WTC11 (cell line): ENCODE measurements at regions not wholly inside any gene's neighbourhood (a gene's known extent, or its start where the extent isn't known, plus 50 kb on each side); places are given as distances from the start of the nearest gene placed in this dataset.
"Not testable (repeated sequence)": the region's sequence is repeated elsewhere in the genome, so short reads cannot be mapped to it uniquely, and the experiment has no call there.

Experiments
- ATAC-seq: fragments of 200-7000 bp; cut with Tn5 transposase; 2 replicates; pipeline ENCODE4 v1.10.0; 2021; ENCODE audit warnings: mild to moderate bottlenecking, moderate library complexity
- CTCF ChIA-PET: fragments of 300-600 bp; sonication (Branson Sonifier 250); formaldehyde crosslinking; loops from one replicate; lab custom pipeline; 2021; ENCODE audit warnings: antibody characterized with exemption; lab: Charles Lee
- POLR2A ChIA-PET: fragments of 350-600 bp; sonication (Branson Sonifier 250); formaldehyde crosslinking; loops from one replicate; lab custom pipeline; 2021; ENCODE audit warnings: antibody characterized with exemption; lab: Charles Lee
- DNase-seq: peaks from one replicate; pipeline ENCODE4 v3.0.0; 2021; ENCODE audit warnings: low spot score
- H3K27ac Mint-ChIP-seq: 2 replicates; pipeline ENCODE4 v1.8.0; 2021; ENCODE audit warnings: mixed read lengths
- H3K27me3 Mint-ChIP-seq: 2 replicates; pipeline ENCODE4 v1.8.0; 2021; ENCODE audit warnings: low read depth, mild to moderate bottlenecking, moderate library complexity, mixed read lengths
- H3K36me3 Mint-ChIP-seq: 2 replicates; pipeline ENCODE4 v1.8.0; 2021; ENCODE audit warnings: mixed read lengths
- H3K4me1 Mint-ChIP-seq: 2 replicates; pipeline ENCODE4 v1.8.0; 2022; ENCODE audit warnings: mixed read lengths
- H3K4me3 Mint-ChIP-seq: 2 replicates; pipeline ENCODE4 v1.8.0; 2021; ENCODE audit warnings: mild to moderate bottlenecking, moderate library complexity, mixed read lengths
- H3K9me3 Mint-ChIP-seq: 2 replicates; pipeline ENCODE4 v1.8.0; 2021; ENCODE audit warnings: mixed read lengths
- ATF6 ChIP-seq: sonication (generic); formaldehyde crosslinking; IDR thresholded peaks from 2 replicates; pipeline ENCODE4 v1.8.1; 2023; ENCODE audit warnings: mild to moderate bottlenecking, missing genetic modification reagents
- CBFB ChIP-seq: sonication (generic); formaldehyde crosslinking; IDR thresholded peaks from 2 replicates; pipeline ENCODE4 v1.8.1; 2022; ENCODE audit warnings: mild to moderate bottlenecking, low read depth, missing genetic modification reagents
- CREB1 ChIP-seq: sonication (generic); formaldehyde crosslinking; IDR thresholded peaks from 2 replicates; pipeline ENCODE4 v1.8.0; 2023; ENCODE audit warnings: mild to moderate bottlenecking, missing genetic modification reagents
- CTCF ChIP-seq: fragments of 200-600 bp; IDR thresholded peaks from 2 replicates; pipeline ENCODE4 v1.8.0; 2022; ENCODE audit warnings: antibody characterized with exemption
- ESRRA ChIP-seq: sonication (generic); formaldehyde crosslinking; IDR thresholded peaks from 2 replicates; pipeline ENCODE4 v1.8.1; 2022; ENCODE audit warnings: mild to moderate bottlenecking, missing genetic modification reagents, borderline replicate concordance
- ETV6 ChIP-seq: sonication (generic); formaldehyde crosslinking; IDR thresholded peaks from 2 replicates; pipeline ENCODE4 v1.8.1; 2022; ENCODE audit warnings: mild to moderate bottlenecking, missing genetic modification reagents
- GRHL2 ChIP-seq: fragments of 250-450 bp; sonication (Bioruptor Pico); IDR thresholded peaks from 2 replicates; pipeline ENCODE4 v1.8.0; 2022; ENCODE audit warnings: mild to moderate bottlenecking, moderate library complexity; ENCODE audit not compliant: insufficient replicate concordance, severe bottlenecking
- IRF2 ChIP-seq: sonication (generic); formaldehyde crosslinking; IDR thresholded peaks from 2 replicates; pipeline ENCODE4 v1.8.0; 2022; ENCODE audit warnings: low read depth, missing genetic modification reagents, borderline replicate concordance
- JUN ChIP-seq: sonication (generic); formaldehyde crosslinking; IDR thresholded peaks from 2 replicates; pipeline ENCODE4 v1.8.0; 2023; ENCODE audit warnings: mild to moderate bottlenecking, missing genetic modification reagents
- MXD4 ChIP-seq: fragments of 250-450 bp; sonication (Bioruptor Pico); IDR thresholded peaks from 2 replicates; pipeline ENCODE4 v1.8.0; 2021; ENCODE audit warnings: mild to moderate bottlenecking, moderate library complexity, borderline replicate concordance
- NFE2L1 ChIP-seq: sonication (generic); formaldehyde crosslinking; IDR thresholded peaks from 2 replicates; pipeline ENCODE4 v1.8.1; 2023; ENCODE audit warnings: missing genetic modification reagents
- RORB ChIP-seq: fragments of 250-450 bp; sonication (Bioruptor Pico); IDR thresholded peaks from 2 replicates; pipeline ENCODE4 v1.9.0; 2021; ENCODE audit warnings: mild to moderate bottlenecking
- SOX15 ChIP-seq: fragments of 250-450 bp; sonication (Bioruptor Pico); IDR thresholded peaks from 2 replicates; pipeline ENCODE4 v1.9.0; 2021; ENCODE audit warnings: mild to moderate bottlenecking
- SP1 ChIP-seq: sonication (generic); formaldehyde crosslinking; conservative IDR thresholded peaks from 2 replicates; pipeline ENCODE4 v1.8.1; 2022; ENCODE audit warnings: missing genetic modification reagents
- TCF7 ChIP-seq: sonication (generic); formaldehyde crosslinking; IDR thresholded peaks from 2 replicates; pipeline ENCODE4 v1.8.0; 2022; ENCODE audit warnings: mild to moderate bottlenecking, low read depth, missing genetic modification reagents, moderate library complexity
- TEAD4 ChIP-seq: sonication (generic); formaldehyde crosslinking; IDR thresholded peaks from 2 replicates; pipeline ENCODE4 v1.8.0; 2022; ENCODE audit warnings: mild to moderate bottlenecking, missing genetic modification reagents
- TP53 ChIP-seq: sonication (generic); formaldehyde crosslinking; IDR thresholded peaks from 2 replicates; pipeline ENCODE4 v1.8.1; 2023; ENCODE audit warnings: mild to moderate bottlenecking, missing genetic modification reagents
- ZBTB21 ChIP-seq: sonication (generic); formaldehyde crosslinking; IDR thresholded peaks from 2 replicates; pipeline ENCODE4 v1.8.1; 2023; ENCODE audit warnings: mild to moderate bottlenecking, missing genetic modification reagents, borderline replicate concordance
- ZNF281 ChIP-seq: sonication (generic); formaldehyde crosslinking; IDR thresholded peaks from 2 replicates; pipeline ENCODE4 v1.8.0; 2023; ENCODE audit warnings: mild to moderate bottlenecking, missing genetic modification reagents
- TF ChIP-seq, protein P1 (sequence below): sonication (generic); formaldehyde crosslinking; IDR thresholded peaks from 2 replicates; pipeline ENCODE4 v1.8.0; 2023; ENCODE audit warnings: missing genetic modification reagents
- TF ChIP-seq, protein P2 (sequence below): fragments of 250-450 bp; sonication (Bioruptor Pico); conservative IDR thresholded peaks from 2 replicates; pipeline ENCODE4 v1.9.0; 2021; ENCODE audit warnings: mild to moderate bottlenecking
- TF ChIP-seq, protein P3 (sequence below): sonication (generic); formaldehyde crosslinking; IDR thresholded peaks from 2 replicates; pipeline ENCODE4 v1.8.1; 2023; ENCODE audit warnings: mild to moderate bottlenecking, missing genetic modification reagents, moderate library complexity
- TF ChIP-seq, protein P4 (sequence below): sonication (generic); formaldehyde crosslinking; IDR thresholded peaks from 2 replicates; pipeline ENCODE4 v1.8.1; 2022; ENCODE audit warnings: mild to moderate bottlenecking, missing genetic modification reagents, moderate library complexity, borderline replicate concordance

DNA sequence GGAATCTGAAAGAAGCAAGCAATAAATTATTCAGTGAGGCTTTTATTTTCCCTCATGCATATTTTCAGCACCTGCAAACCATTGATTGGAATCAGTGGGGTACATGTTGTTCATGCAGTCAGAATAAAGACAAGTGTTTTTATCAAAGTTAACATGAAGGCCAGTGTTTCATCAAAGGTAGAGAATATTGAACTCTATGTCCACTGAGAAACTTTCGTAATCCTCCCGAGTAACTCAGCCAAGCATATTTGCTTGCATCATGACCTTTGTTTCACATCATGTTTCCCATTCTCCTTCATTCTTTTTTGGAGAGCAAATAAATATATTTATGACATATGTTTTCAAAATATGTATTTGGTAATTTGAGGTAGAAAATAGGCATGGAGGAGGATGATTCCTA, 663.1 kb downstream of the SH2D4B start:
- H3K27me3 Mint-ChIP-seq = no peaks in the 10 kb centered on the region
- DNase-seq = no peak
- ChIA-PET POLR2A (no interaction called here), CTCF (no interaction called here)
- peaks cover 9% of the 10 kb centered on the region for H3K4me1 Mint-ChIP-seq
- TF ChIP-seq RORB (no peak), ESRRA (CRISPR knock-in tag) (no peak), JUN (CRISPR knock-in tag) (no peak), ETV6 (CRISPR knock-in tag) (no peak), MXD4 (CRISPR knock-in tag) (no peak), GRHL2 (no peak), TP53 (no peak), SP1 (CRISPR knock-in tag) (no peak), ATF6 (no peak), NFE2L1 (no peak), TEAD4 (no peak), SOX15 (CRISPR knock-in tag) (no peak), TCF7 (CRISPR knock-in tag) (no peak)
- TF ChIP-seq, protein P1, sequence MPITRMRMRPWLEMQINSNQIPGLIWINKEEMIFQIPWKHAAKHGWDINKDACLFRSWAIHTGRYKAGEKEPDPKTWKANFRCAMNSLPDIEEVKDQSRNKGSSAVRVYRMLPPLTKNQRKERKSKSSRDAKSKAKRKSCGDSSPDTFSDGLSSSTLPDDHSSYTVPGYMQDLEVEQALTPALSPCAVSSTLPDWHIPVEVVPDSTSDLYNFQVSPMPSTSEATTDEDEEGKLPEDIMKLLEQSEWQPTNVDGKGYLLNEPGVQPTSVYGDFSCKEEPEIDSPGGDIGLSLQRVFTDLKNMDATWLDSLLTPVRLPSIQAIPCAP (CRISPR knock-in tag) = no peak
- TF ChIP-seq, protein P2, sequence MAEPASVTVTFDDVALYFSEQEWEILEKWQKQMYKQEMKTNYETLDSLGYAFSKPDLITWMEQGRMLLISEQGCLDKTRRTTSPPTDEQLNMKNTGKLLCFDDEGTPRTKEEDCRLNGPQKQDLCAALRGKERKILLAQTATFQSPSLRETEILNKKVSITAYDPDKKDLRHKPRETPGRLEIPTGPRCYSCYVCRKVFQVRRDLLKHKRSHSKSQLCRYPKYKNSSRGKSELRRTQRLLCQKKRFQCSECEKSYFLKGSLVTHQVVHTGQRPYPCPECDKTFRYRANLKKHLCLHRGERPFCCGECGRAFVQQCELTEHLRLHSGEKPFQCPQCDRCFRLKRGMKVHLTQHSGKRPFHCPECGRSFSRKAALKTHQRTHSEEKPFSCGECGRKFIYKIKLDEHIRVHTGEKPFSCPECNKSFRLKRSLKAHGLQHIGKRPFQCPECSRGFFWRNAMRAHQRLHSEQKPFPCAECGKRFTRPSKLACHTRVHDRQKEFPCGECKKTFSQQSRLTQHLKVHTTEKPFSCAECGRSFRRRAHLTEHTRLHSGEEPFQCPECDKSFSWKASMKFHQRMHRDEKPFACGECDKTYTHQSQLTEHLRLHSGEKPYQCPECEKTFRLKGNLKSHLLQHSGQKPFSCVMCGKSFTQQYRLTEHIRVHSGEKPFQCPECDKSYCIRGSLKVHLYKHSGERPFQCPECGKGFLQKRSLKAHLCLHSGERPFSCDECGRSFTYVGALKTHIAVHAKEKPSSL (CRISPR knock-in tag) = no peak
- TF ChIP-seq, protein P3, sequence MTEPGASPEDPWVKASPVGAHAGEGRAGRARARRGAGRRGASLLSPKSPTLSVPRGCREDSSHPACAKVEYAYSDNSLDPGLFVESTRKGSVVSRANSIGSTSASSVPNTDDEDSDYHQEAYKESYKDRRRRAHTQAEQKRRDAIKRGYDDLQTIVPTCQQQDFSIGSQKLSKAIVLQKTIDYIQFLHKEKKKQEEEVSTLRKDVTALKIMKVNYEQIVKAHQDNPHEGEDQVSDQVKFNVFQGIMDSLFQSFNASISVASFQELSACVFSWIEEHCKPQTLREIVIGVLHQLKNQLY (CRISPR knock-in tag) = no peak
- no peak overlapping the region for H3K27ac Mint-ChIP-seq
- no peaks in the 10 kb centered on the region for H3K36me3 Mint-ChIP-seq
- H3K9me3 Mint-ChIP-seq = peaks cover 14% of the 10 kb centered on the region
- H3K4me3 Mint-ChIP-seq = no peak overlapping the region
- no peak for ATAC-seq

DNA sequence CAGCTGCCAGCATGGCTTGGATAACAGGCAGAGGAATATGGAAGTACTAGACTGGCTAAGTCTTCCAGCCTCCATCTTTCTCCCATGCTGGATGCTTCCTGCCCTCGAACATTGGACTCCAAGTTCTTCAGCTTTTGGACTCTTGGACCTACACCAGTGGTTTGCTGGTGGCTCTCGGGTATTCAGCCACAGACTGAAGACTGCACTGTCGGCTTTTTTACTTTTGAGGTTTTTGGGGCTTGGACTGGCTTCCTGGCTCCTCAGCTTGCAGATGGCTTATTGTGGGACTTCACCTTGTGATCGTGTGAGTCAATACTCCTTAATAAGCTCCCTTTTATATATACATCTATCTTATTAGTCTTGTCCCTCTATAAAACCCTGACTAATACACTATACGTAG, 667.6 kb upstream of the NRG3 start:
- H3K27ac Mint-ChIP-seq, H3K4me1 Mint-ChIP-seq, H3K27me3 Mint-ChIP-seq, DNase-seq, H3K36me3 Mint-ChIP-seq, CTCF ChIA-PET, H3K4me3 Mint-ChIP-seq, ATAC-seq, POLR2A ChIA-PET: not testable (repeated sequence)
- H3K9me3 Mint-ChIP-seq = peaks cover 22% of the 10 kb centered on the region

DNA sequence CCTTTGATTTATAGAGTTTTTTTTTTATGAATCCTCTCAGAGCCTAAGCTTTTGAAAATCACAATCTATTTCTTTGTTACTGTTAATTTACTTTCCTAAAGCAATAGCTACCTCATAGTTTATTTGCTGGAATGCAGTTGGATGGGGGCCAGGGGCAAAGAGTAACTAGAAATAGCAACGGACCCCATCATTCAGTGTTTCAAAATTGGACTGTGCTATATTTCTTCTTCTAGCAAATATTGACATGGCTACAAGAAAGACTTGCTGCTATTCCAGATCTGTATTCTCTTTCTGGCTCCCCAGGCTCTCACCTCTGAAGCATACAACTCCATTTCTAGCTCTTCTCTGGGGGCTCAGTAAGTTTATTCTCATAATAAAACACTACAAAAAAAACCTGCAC, 661.6 kb upstream of the NRG3 start:
- POLR2A ChIA-PET = no interaction called here
- no peaks in the 10 kb centered on the region for H3K36me3 Mint-ChIP-seq
- DNase-seq (no peak), ATAC-seq (no peak)
- no peaks in the 10 kb centered on the region for H3K27me3 Mint-ChIP-seq
- CTCF ChIA-PET = interaction anchor here (1.5 kb wide), 1 partner anchor 34 kb away, joined by 6 read pairs; no protein-coding TSS in a partner anchor
- no peaks in the 10 kb centered on the region for H3K9me3 Mint-ChIP-seq
- no peak overlapping the region for H3K27ac Mint-ChIP-seq
- 0 out of 2 replicates have a peak, but pooled peaks cover 6% of the 10 kb centered on the region for H3K4me1 Mint-ChIP-seq
- H3K4me3 Mint-ChIP-seq = no peak overlapping the region
- TF ChIP-seq, protein P4, sequence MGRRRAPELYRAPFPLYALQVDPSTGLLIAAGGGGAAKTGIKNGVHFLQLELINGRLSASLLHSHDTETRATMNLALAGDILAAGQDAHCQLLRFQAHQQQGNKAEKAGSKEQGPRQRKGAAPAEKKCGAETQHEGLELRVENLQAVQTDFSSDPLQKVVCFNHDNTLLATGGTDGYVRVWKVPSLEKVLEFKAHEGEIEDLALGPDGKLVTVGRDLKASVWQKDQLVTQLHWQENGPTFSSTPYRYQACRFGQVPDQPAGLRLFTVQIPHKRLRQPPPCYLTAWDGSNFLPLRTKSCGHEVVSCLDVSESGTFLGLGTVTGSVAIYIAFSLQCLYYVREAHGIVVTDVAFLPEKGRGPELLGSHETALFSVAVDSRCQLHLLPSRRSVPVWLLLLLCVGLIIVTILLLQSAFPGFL (CRISPR knock-in tag) = no peak
- TF ChIP-seq CBFB (CRISPR knock-in tag) = no peak
- no peak for TF ChIP-seq CREB1 (CRISPR knock-in tag)
- no peak for TF ChIP-seq CTCF
- TF ChIP-seq ZBTB21 = no peak
- no peak for TF ChIP-seq IRF2 (CRISPR knock-in tag)
- TF ChIP-seq ZNF281 (CRISPR knock-in tag) = no peak
